Spleen (tissue), 11 donors: ENCODE measurements at regions not wholly inside any gene's neighbourhood (a gene's known extent, or its start where the extent isn't known, plus 50 kb on each side); places are given as distances from the start of the nearest gene placed in this dataset.

Experiments used
- DNase-seq: peaks from one replicate; pipeline ENCODE4 v3.0.0-alpha.2; 2020
- H3K27ac ChIP-seq, 8 donors: fragments of 200-600 bp; sonication (generic) in 7 of 8; 1 replicate in 4 of 8; 2 replicates in 4 of 8; pipeline versions ENCODE4 v1.5.0 to v1.8.0; 2016 to 2021; ENCODE audit warnings: inconsistent platforms in 4 of 8, mild to moderate bottlenecking in 4 of 8, moderate library complexity in 1 of 8
- H3K27me3 ChIP-seq, 7 donors: fragments of 200-600 bp; sonication (generic) in 6 of 7; replicated peaks in 1 of 7; 1 replicate in 4 of 7; 2 replicates in 3 of 7; pipeline versions ENCODE4 v1.5.0 to v1.8.0; 2016 to 2021; ENCODE audit warnings: inconsistent platforms in 3 of 7, mild to moderate bottlenecking in 1 of 7
- H3K36me3 ChIP-seq, 6 donors: fragments of 200-600 bp; sonication (generic) in 5 of 6; 1 replicate in 4 of 6; 2 replicates in 2 of 6; pipeline versions ENCODE4 v1.5.0 to v1.8.0; 2016 to 2021; ENCODE audit warnings: inconsistent platforms in 2 of 6
- H3K4me1 ChIP-seq, 6 donors: fragments of 200-600 bp; sonication (generic) in 5 of 6; 1 replicate in 3 of 6; 2 replicates in 3 of 6; pipeline versions ENCODE4 v1.5.0 to v1.8.0; 2016 to 2021; ENCODE audit warnings: inconsistent platforms in 3 of 6
- H3K4me3 ChIP-seq, 8 donors: fragments of 200-600 bp; sonication (generic) in 7 of 8; 1 replicate in 4 of 8; 2 replicates in 4 of 8; pipeline versions ENCODE4 v1.5.0 to v1.8.0; 2016 to 2021; ENCODE audit warnings: inconsistent platforms in 4 of 8, mild to moderate bottlenecking in 4 of 8, moderate library complexity in 2 of 8
- H3K9me3 ChIP-seq, 8 donors: fragments of 200-600 bp; sonication (generic) in 7 of 8; 1 replicate in 4 of 8; 2 replicates in 4 of 8; pipeline versions ENCODE4 v1.5.0 to v1.8.0; 2016 to 2021; ENCODE audit warnings: inconsistent platforms in 4 of 8
- POLR2A ChIP-seq, 3 donors: fragments of 450-650 bp; IDR thresholded peaks; one replicate each; pipeline ENCODE4 v1.5.1; 2017; ENCODE audit warnings: antibody characterized with exemption in 3 of 3, mild to moderate bottlenecking in 1 of 3
- POLR2AphosphoS5 ChIP-seq, 3 donors: sonication (generic); formaldehyde crosslinking; IDR thresholded peaks; one replicate each; pipeline ENCODE4 v1.5.1; 2017; ENCODE audit warnings: antibody characterized with exemption in 3 of 3
- WGBS, 5 donors: extraction: QIAGEN DNeasy Blood & Tissue Kit in 3 of 5; methylation state at CpG; one replicate each; pipeline versions ENCODE4 v1.1.5 to v1.1.7; 2013 to 2018; 5-methylcytosine and 5-hydroxymethylcytosine counted together
- intact Hi-C: fragments of 100-400 bp; cut with DNase I; formaldehyde crosslinking; loops from one replicate; pipeline ENCODE4 v1.15.0; 2023; ENCODE audit warnings: low total_unique reads
- TF ChIP-seq, protein P1 (sequence below), 11 experiments: fragments of 200-600 bp in 7 of 11; fragments of 450-650 bp in 4 of 11; sonication (generic) in 4 of 11; IDR thresholded peaks in 8 of 11; conservative IDR thresholded peaks in 3 of 11; 1 replicate in 7 of 11; 2 replicates in 4 of 11; pipeline versions ENCODE4 v1.4.0 to v1.8.0; 2016 to 2021; ENCODE audit warnings: antibody characterized with exemption in 11 of 11, inconsistent platforms in 4 of 11, mild to moderate bottlenecking in 1 of 11
- donor health status: healthy with polysubstance abuse.
- donor health status: DM: no; HTN: no; CAD: no; lungs with moderate emphysema.
- donor health status: DM: no; HTN: no; CAD: no.
- donor health status: Bipolar disorder and iron deficiency.
- donor health status: healthy.
- donor health status: DM: no; HTN: no; CAD: no.
- donor health status: DM: yes; HTN: yes; CAD: no.

DNA sequence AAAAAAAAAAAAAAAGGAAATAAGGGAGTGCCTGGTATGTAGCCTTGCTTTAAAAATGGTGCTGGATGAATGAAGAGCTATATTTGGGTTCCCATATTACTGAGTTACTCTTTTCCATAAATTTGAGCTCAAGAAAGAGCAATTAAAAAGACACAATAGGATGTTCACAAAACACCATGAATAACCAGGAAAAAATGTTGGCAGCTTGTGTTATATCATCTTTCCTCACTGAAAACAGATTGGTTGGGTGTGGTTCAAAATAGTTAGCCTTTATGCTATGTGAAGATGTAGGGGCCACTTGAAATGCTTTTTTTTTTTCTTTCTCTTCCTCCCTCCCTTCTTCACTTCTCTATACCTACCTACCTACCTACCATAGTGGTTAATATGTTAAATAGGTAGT lies 256.9 kb downstream of the STK31 start:
- no peaks in the 10 kb centered on the region for H3K9me3 ChIP-seq
- no peaks in the 10 kb centered on the region for H3K36me3 ChIP-seq
- H3K4me1 ChIP-seq = no peaks in the 10 kb centered on the region
- no peak for DNase-seq
- no peaks in the 10 kb centered on the region for H3K27me3 ChIP-seq
- no peak for TF ChIP-seq POLR2AphosphoS5 (IDR thresholded peaks at IDR 0.05)
- TF ChIP-seq POLR2A (IDR thresholded peaks at IDR 0.05) = no peak
- TF ChIP-seq, protein P1, sequence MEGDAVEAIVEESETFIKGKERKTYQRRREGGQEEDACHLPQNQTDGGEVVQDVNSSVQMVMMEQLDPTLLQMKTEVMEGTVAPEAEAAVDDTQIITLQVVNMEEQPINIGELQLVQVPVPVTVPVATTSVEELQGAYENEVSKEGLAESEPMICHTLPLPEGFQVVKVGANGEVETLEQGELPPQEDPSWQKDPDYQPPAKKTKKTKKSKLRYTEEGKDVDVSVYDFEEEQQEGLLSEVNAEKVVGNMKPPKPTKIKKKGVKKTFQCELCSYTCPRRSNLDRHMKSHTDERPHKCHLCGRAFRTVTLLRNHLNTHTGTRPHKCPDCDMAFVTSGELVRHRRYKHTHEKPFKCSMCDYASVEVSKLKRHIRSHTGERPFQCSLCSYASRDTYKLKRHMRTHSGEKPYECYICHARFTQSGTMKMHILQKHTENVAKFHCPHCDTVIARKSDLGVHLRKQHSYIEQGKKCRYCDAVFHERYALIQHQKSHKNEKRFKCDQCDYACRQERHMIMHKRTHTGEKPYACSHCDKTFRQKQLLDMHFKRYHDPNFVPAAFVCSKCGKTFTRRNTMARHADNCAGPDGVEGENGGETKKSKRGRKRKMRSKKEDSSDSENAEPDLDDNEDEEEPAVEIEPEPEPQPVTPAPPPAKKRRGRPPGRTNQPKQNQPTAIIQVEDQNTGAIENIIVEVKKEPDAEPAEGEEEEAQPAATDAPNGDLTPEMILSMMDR (IDR thresholded peaks at IDR 0.05 in 8 of 11, conservative IDR thresholded peaks at IDR 0.05 in 3 of 11) = no peak
- no peak overlapping the region for H3K27ac ChIP-seq
- intact Hi-C loops = no loop called here
- no peak overlapping the region for H3K4me3 ChIP-seq

DNA sequence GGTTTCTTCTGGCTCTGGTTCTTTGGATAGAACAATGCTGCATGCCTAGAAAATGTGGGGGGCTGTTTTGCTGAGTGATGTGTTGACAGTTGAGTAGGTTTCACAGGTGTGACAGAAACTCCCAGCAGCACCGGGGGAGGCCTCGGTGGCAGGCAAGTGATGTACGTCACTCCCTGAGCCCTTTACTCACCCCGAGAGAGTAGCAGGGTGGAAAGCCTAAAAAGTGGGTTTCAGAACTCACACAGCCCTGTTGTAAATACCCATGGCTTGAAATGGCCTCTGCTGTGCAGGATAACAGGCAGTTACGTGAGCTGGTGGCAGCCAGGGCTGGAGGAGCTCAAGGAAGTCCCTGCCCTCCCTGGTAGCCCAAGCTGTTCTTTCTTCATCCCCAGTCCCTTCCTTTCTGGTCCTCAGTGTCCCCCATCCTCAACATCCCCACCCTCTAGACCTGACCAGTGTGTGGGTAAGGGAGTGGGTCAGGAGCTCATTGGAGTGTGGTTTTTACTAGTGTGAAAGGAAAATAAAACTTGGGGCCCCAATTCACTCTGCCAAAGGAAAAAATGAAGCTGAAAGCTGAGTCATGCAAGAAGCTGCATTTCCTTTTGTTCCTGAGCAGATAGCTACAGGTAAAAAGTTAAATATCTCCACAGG lies 258.1 kb downstream of the STK31 start:
- 64 to 86% (median 76%) methylated on average over 5 of the region's 5 CpGs for WGBS, 5 donors
- TF ChIP-seq, protein P1 (IDR thresholded peaks at IDR 0.05 in 8 of 11, conservative IDR thresholded peaks at IDR 0.05 in 3 of 11) = no peak
- TF ChIP-seq POLR2AphosphoS5 (IDR thresholded peaks at IDR 0.05) (no peak), POLR2A (IDR thresholded peaks at IDR 0.05) (no peak)
- Histone ChIP-seq H3K27ac (no peak overlapping the region), H3K4me3 (no peak overlapping the region), H3K9me3 (no peaks in the 10 kb centered on the region), H3K27me3 (no peaks in the 10 kb centered on the region), H3K36me3 (no peaks in the 10 kb centered on the region), H3K4me1 (no peaks in the 10 kb centered on the region)
- DNase-seq = no peak
- intact Hi-C loops = no loop called here

DNA sequence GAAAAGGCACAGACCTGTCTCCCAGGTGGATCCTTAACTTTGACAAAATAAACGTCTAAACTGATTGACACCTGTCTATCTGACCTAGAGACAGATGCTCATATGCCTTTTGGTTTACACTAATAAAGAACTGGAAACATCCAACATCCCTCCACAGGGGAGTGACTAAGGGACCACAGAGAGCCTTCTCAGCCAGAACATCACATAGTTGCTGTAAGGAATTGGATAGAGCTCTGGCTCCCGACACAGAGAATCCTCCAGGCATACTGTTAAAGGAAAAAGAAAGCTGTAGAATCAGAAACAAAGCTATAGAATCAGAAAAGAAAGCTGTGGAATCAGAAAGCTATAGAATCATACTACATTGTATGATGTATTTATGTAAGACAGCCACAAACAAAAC lies 258.8 kb downstream of the STK31 start:
- H3K4me1 ChIP-seq = no peaks in the 10 kb centered on the region
- 51 to 78% (median 70%) methylated on average over 2 of the region's 2 CpGs for WGBS, 5 donors
- no peak for DNase-seq
- H3K36me3 ChIP-seq = no peaks in the 10 kb centered on the region
- intact Hi-C loops = no loop called here
- peaks cover 0 to 2% (median 0%) of the 10 kb centered on the region in 8 donors for H3K9me3 ChIP-seq
- H3K27ac ChIP-seq = no peak overlapping the region
- no peak for TF ChIP-seq POLR2A (IDR thresholded peaks at IDR 0.05)
- no peak for TF ChIP-seq POLR2AphosphoS5 (IDR thresholded peaks at IDR 0.05)
- TF ChIP-seq, protein P1 (IDR thresholded peaks at IDR 0.05 in 8 of 11, conservative IDR thresholded peaks at IDR 0.05 in 3 of 11) = no peak
- H3K4me3 ChIP-seq = no peak overlapping the region
- H3K27me3 ChIP-seq = no peaks in the 10 kb centered on the region

DNA sequence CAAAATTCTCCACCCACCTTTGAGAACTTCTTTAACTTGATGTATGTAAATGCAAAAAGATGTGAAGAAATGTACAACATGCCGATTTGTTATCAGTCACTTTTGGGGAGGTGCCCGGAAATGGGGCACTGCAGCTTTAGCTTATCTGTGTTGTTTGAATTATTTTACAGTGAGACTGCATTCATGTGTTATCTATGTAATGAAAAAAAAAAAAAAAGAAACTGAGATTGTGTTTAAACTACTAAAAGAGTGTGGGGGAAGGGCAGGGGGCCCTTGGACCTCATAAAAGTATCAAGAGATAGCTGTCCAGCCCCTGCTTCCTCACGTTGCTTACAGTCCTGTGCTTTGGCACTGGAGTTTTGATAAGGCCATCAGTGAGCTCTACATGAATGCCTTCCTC lies 259.4 kb downstream of the STK31 start:
- WGBS, 5 donors = 71 to 81% (median 76%) methylated on average over 3 of the region's 3 CpGs
- H3K4me1 ChIP-seq = no peaks in the 10 kb centered on the region
- no peaks in the 10 kb centered on the region for H3K27me3 ChIP-seq
- H3K4me3 ChIP-seq = no peak overlapping the region
- H3K9me3 ChIP-seq = peaks cover 0 to 9% (median 0%) of the 10 kb centered on the region in 8 donors
- H3K27ac ChIP-seq = no peak overlapping the region
- intact Hi-C loops = no loop called here
- DNase-seq = no peak
- H3K36me3 ChIP-seq = no peaks in the 10 kb centered on the region
- TF ChIP-seq, protein P1 (IDR thresholded peaks at IDR 0.05 in 8 of 11, conservative IDR thresholded peaks at IDR 0.05 in 3 of 11) = no peak
- no peak for TF ChIP-seq POLR2AphosphoS5 (IDR thresholded peaks at IDR 0.05)
- no peak for TF ChIP-seq POLR2A (IDR thresholded peaks at IDR 0.05)
